HCT116 (cell line): ENCODE measurements at regions not wholly inside any gene's neighbourhood (a gene's known extent, or its start where the extent isn't known, plus 50 kb on each side); places are given as distances from the start of the nearest gene placed in this dataset.

ENCODE experiments used
- ATAC-seq: fragments of 200-7000 bp; cut with Tn5 transposase; 2 replicates; pipeline ENCODE4 v1.9.1; 2020; ENCODE audit warnings: mild to moderate bottlenecking, moderate library complexity
- BruUV-seq: library from RNA; stranded (reverse); fragments of 400-500 nt; replicated peaks from 2 replicates; lab custom pipeline; 2021; lab: Mats Ljungman, UMichigan
- CTCF ChIA-PET: fragments of 300-600 bp; sonication (Branson Sonifier 250); formaldehyde crosslinking; loops from one replicate; lab custom pipeline; 2021; ENCODE audit warnings: antibody characterized with exemption; lab: Charles Lee
- POLR2A ChIA-PET: fragments of 300-600, 350-600 bp; sonication (Branson Sonifier 250); formaldehyde crosslinking; loops from one replicate; lab custom pipeline; 2021; ENCODE audit warnings: antibody characterized with exemption; lab: Charles Lee
- RAD21 ChIA-PET, 2 experiments: fragments of 300-600 bp; sonication (Branson Sonifier 250); formaldehyde crosslinking; loops; one replicate each; lab custom pipeline; 2023; ENCODE audit warnings: low total read pairs in 2 of 2; ENCODE audit not compliant: uncharacterized antibody in 2 of 2, unreplicated experiment in 2 of 2, low non-redundant PET in 1 of 2; lab: Charles Lee
- DNase-seq: peaks from one replicate; pipeline ENCODE4 v3.0.0-alpha.2; 2010; ENCODE audit warnings: low read depth, low spot score
- H2AFZ ChIP-seq: fragments of 200-600 bp; shearing (Covaris generic), sonication (generic); 2 replicates; pipeline ENCODE4 v1.6.1; 2017; ENCODE audit warnings: low read depth, mixed run types, mixed read lengths, antibody characterized with exemption, low read length; ENCODE audit not compliant: poor library complexity, severe bottlenecking
- H3K27ac ChIP-seq: 2 replicates; pipeline ENCODE4 v1.5.1; 2012; ENCODE audit warnings: low read depth, low read length
- H3K27me3 ChIP-seq: fragments of 200-600 bp; sonication (generic); 2 replicates; pipeline ENCODE4 v1.6.1; 2016; ENCODE audit warnings: mixed run types, low read length, mixed read lengths; ENCODE audit not compliant: insufficient read depth
- H3K36me3 ChIP-seq, 2 experiments: fragments of 200-500 bp in 1 of 2; fragments of 200-600 bp in 1 of 2; sonication (Bioruptor generic) in 1 of 2; sonication (generic) in 1 of 2; 2 replicates each; pipeline versions ENCODE4 v1.5.1 to v1.6.1; 2014 to 2016; ENCODE audit warnings: low read length in 2 of 2, inconsistent platforms in 1 of 2, mixed read lengths in 1 of 2, mixed run types in 1 of 2; ENCODE audit not compliant: insufficient read depth in 2 of 2, control insufficient read depth in 1 of 2
- H3K4me1 ChIP-seq, 2 experiments: fragments of 200-600 bp in 1 of 2; sonication (generic) in 1 of 2; 2 replicates each; pipeline versions ENCODE4 v1.5.1 to v1.6.1; 2012 to 2017; ENCODE audit warnings: low read length in 2 of 2, inconsistent platforms in 1 of 2, mild to moderate bottlenecking in 1 of 2, mixed read lengths in 1 of 2, mixed run types in 1 of 2, moderate library complexity in 1 of 2; ENCODE audit not compliant: insufficient read depth in 2 of 2, control insufficient read depth in 1 of 2
- H3K4me2 ChIP-seq: fragments of 200-600 bp; sonication (generic); 2 replicates; pipeline ENCODE4 v1.6.1; 2017; ENCODE audit warnings: mixed run types, low read length, mixed read lengths
- H3K4me3 ChIP-seq, 2 experiments: fragments of 200-600 bp in 1 of 2; sonication (generic) in 1 of 2; replicated peaks in 1 of 2; 2 replicates each; pipeline ENCODE4 v1.5.1; 2011 to 2016; ENCODE audit warnings: low read length in 2 of 2, control low read depth in 1 of 2, low read depth in 1 of 2, mild to moderate bottlenecking in 1 of 2, mixed read lengths in 1 of 2, mixed run types in 1 of 2
- H3K79me2 ChIP-seq: fragments of 200-600 bp; sonication (generic); 2 replicates; pipeline ENCODE4 v1.6.1; 2017; ENCODE audit warnings: mild to moderate bottlenecking, mixed run types, low read length, moderate library complexity, mixed read lengths; ENCODE audit not compliant: insufficient read depth
- H3K9ac ChIP-seq: fragments of 200-600 bp; sonication (generic); 2 replicates; pipeline ENCODE4 v1.6.1; 2016; ENCODE audit warnings: low read length, mixed read lengths
- H3K9me2 ChIP-seq: fragments of 200-600 bp; sonication (generic), shearing (Covaris generic); 2 replicates; pipeline ENCODE4 v1.6.1; 2017; ENCODE audit warnings: mixed run types, mild to moderate bottlenecking, moderate library complexity; ENCODE audit not compliant: insufficient read depth
- H3K9me3 ChIP-seq, 2 experiments: fragments of 200-500 bp in 1 of 2; fragments of 200-600 bp in 1 of 2; sonication (Bioruptor generic) in 1 of 2; sonication (generic) in 1 of 2; 2 replicates each; pipeline ENCODE4 v1.6.1; 2014 to 2017; ENCODE audit warnings: low read length in 2 of 2, mixed read lengths in 2 of 2, inconsistent platforms in 1 of 2, low read depth in 1 of 2, mild to moderate bottlenecking in 1 of 2, mixed run types in 1 of 2, moderate library complexity in 1 of 2; ENCODE audit not compliant: control insufficient read depth in 1 of 2, insufficient read depth in 1 of 2
- H4K20me1 ChIP-seq: fragments of 200-600 bp; sonication (generic), shearing (Covaris generic); 2 replicates; pipeline ENCODE4 v1.6.1; 2017; ENCODE audit warnings: mixed run types, mild to moderate bottlenecking, moderate library complexity; ENCODE audit not compliant: insufficient read depth
- CBX3 ChIP-seq: IDR thresholded peaks from 2 replicates; pipeline ENCODE4 v1.6.1; 2012; ENCODE audit warnings: low read depth
- EZH2phosphoT487 ChIP-seq: fragments of 200-600 bp; IDR thresholded peaks from 2 replicates; pipeline ENCODE4 v1.6.1; 2018; ENCODE audit warnings: antibody characterized with exemption, borderline replicate concordance
- POLR2A ChIP-seq: IDR thresholded peaks from 2 replicates; pipeline ENCODE4 v1.7.0; 2011; ENCODE audit warnings: borderline replicate concordance; ENCODE audit not compliant: insufficient read depth, insufficient read length; ENCODE audit errors: extremely low read depth
- RAD21 ChIP-seq: IDR thresholded peaks from 2 replicates; pipeline ENCODE4 v1.6.1; 2012; ENCODE audit warnings: low read depth, mild to moderate bottlenecking
- SRF ChIP-seq: IDR thresholded peaks from 2 replicates; pipeline ENCODE4 v1.6.1; 2012; ENCODE audit warnings: low read depth
- TCF7L2 ChIP-seq: IDR thresholded peaks from 2 replicates; pipeline ENCODE4 v1.7.0; 2011; ENCODE audit warnings: borderline replicate concordance, inconsistent platforms; ENCODE audit not compliant: insufficient read depth, insufficient read length; ENCODE audit errors: extremely low read depth
- YY1 ChIP-seq: IDR thresholded peaks from 2 replicates; pipeline ENCODE4 v1.6.1; 2011; ENCODE audit warnings: low read length, low read depth, moderate library complexity, mild to moderate bottlenecking; ENCODE audit not compliant: insufficient replicate concordance; ENCODE audit errors: extremely low read depth
- ZBTB33 ChIP-seq: IDR thresholded peaks from 2 replicates; pipeline ENCODE4 v1.6.1; 2011; ENCODE audit warnings: mild to moderate bottlenecking, low read length, moderate library complexity; ENCODE audit not compliant: insufficient replicate concordance; ENCODE audit errors: extremely low read depth
- ZFX ChIP-seq: fragments of 450-650 bp; IDR thresholded peaks from 2 replicates; pipeline ENCODE4 v1.6.1; 2017
- ZNF274 ChIP-seq: fragments of 200-500 bp; sonication (Bioruptor generic); IDR thresholded peaks from 2 replicates; pipeline ENCODE4 v1.6.1; 2014; ENCODE audit warnings: mild to moderate bottlenecking, low read depth, low read length, inconsistent platforms
- intact Hi-C: fragments of 100-400 bp; cut with micrococcal nuclease; formaldehyde crosslinking; loops from 2 replicates; pipeline ENCODE4 v1.10.0; 2022
- TF ChIP-seq, protein P1 (sequence below): IDR thresholded peaks from 2 replicates; pipeline ENCODE4 v1.6.1; 2012
- TF ChIP-seq, protein P2 (sequence below), 3 experiments: fragments of 200-600 bp in 1 of 3; sonication (generic) in 1 of 3; IDR thresholded peaks in 2 of 3; conservative IDR thresholded peaks in 1 of 3; 2 replicates each; pipeline ENCODE4 v1.5.1; 2012 to 2017; ENCODE audit warnings: low read depth in 2 of 3, low read length in 2 of 3, antibody characterized with exemption in 1 of 3, borderline replicate concordance in 1 of 3, control low read depth in 1 of 3, mild to moderate bottlenecking in 1 of 3, mixed read lengths in 1 of 3, mixed run types in 1 of 3, moderate library complexity in 1 of 3; ENCODE audit not compliant: insufficient read depth in 1 of 3

DNA sequence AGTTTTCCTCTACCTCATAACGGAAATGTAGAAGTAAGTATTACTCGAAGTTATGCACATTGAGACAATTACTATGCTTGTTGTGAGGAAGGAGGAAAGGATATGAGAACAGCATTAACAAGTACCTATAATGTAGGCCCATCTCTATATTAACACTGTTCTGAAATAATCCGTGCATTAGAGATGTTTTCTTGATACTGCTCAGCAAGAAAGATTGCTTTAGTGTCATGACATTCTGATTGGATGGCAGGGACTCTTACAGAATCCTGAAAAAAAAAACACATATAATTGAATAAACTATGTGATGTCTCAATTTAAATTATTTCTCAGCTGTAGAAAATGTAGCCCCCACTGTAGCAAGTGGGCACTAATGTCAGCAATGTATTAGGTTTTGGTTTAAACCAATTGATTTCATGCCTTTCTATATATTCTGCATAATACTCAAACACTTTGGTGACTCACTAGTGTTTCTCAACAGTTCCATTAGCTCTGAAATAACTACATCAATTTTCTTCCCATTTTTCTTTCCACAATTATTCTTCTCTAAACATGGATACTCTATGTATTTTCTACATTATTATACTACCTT lies 598.3 kb upstream of the BCHE start:
- intact Hi-C loops, result no loop called here
- H3K9me3 ChIP-seq, result no peaks in the 10 kb centered on the region

More for the DNA sequence above, 598.3 kb upstream of the BCHE start:
- Histone ChIP-seq H3K36me3 (no peaks in the 10 kb centered on the region), H3K4me3 (no peak overlapping the region), H3K9me2 (no peaks in the 10 kb centered on the region), H3K9ac (no peak overlapping the region), H3K27ac (no peak overlapping the region), H3K27me3 (no peaks in the 10 kb centered on the region), H3K79me2 (no peaks in the 10 kb centered on the region), H3K4me1 (no peaks in the 10 kb centered on the region), H4K20me1 (no peaks in the 10 kb centered on the region), H3K4me2 (no peak overlapping the region), H2AFZ (no peak overlapping the region)
- ATAC-seq, result no peak
- BruUV-seq, result no TSS peak
- ChIA-PET POLR2A (no interaction called here), CTCF (no interaction called here), RAD21 (no interaction called here)
- no peak for DNase-seq
- no peak for TF ChIP-seq ZNF274
- no peak for TF ChIP-seq SRF
- TF ChIP-seq ZFX, result no peak
- TF ChIP-seq ZBTB33, result no peak
- no peak for TF ChIP-seq TCF7L2
- TF ChIP-seq EZH2phosphoT487, result no peak
- TF ChIP-seq, protein P1, sequence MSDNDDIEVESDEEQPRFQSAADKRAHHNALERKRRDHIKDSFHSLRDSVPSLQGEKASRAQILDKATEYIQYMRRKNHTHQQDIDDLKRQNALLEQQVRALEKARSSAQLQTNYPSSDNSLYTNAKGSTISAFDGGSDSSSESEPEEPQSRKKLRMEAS, result no peak
- TF ChIP-seq, protein P2, sequence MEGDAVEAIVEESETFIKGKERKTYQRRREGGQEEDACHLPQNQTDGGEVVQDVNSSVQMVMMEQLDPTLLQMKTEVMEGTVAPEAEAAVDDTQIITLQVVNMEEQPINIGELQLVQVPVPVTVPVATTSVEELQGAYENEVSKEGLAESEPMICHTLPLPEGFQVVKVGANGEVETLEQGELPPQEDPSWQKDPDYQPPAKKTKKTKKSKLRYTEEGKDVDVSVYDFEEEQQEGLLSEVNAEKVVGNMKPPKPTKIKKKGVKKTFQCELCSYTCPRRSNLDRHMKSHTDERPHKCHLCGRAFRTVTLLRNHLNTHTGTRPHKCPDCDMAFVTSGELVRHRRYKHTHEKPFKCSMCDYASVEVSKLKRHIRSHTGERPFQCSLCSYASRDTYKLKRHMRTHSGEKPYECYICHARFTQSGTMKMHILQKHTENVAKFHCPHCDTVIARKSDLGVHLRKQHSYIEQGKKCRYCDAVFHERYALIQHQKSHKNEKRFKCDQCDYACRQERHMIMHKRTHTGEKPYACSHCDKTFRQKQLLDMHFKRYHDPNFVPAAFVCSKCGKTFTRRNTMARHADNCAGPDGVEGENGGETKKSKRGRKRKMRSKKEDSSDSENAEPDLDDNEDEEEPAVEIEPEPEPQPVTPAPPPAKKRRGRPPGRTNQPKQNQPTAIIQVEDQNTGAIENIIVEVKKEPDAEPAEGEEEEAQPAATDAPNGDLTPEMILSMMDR (IDR thresholded peaks at IDR 0.05 in 2 of 3, conservative IDR thresholded peaks at IDR 0.05 in 1 of 3; ENCODE audit: borderline replicate concordance in 1 of 3, insufficient read depth in 1 of 3, low read depth in 2 of 3, low read length in 2 of 3), result no peak
- TF ChIP-seq RAD21, result no peak
- no peak for TF ChIP-seq CBX3
- TF ChIP-seq YY1, result no peak
- TF ChIP-seq POLR2A, result no peak
